Panc1 (cell line): ENCODE measurements at regions not wholly inside any gene's neighbourhood (a gene's known extent, or its start where the extent isn't known, plus 50 kb on each side); places are given as distances from the start of the nearest gene placed in this dataset.

Experiments
- POLR2AphosphoS5 ChIP-seq: IDR thresholded peaks from 2 replicates; pipeline ENCODE4 v1.6.1; 2012; ENCODE audit warnings: mild to moderate bottlenecking, low read depth, low read length, moderate library complexity
- REST ChIP-seq, 2 experiments: IDR thresholded peaks; 2 replicates each; pipeline ENCODE4 v1.6.1; 2011 to 2012; ENCODE audit warnings: low read depth in 2 of 2, control low read depth in 1 of 2, low read length in 1 of 2, mild to moderate bottlenecking in 1 of 2, moderate library complexity in 1 of 2; ENCODE audit not compliant: insufficient read depth in 1 of 2

GRCh38 chr1:238489006-238489405 lies 598.3 kb upstream of the ZP4 start:
- TF ChIP-seq REST (IDR thresholded peaks at IDR 0.05; ENCODE audit: insufficient read depth in 1 of 2, low read depth in 2 of 2, low read length in 1 of 2) (no peak), POLR2AphosphoS5 (no peak)
